Liver (tissue), 3 donors: ENCODE measurements at regions not wholly inside any gene's neighbourhood (a gene's known extent, or its start where the extent isn't known, plus 50 kb on each side); places are given as distances from the start of the nearest gene placed in this dataset.

Source experiments
- ATF3 ChIP-seq: IDR thresholded peaks from 2 replicates; pipeline ENCODE4 v1.6.1; 2016; ENCODE audit warnings: antibody characterized with exemption
- CTCF ChIP-seq: fragments of 150-350 bp; IDR thresholded peaks from 2 replicates; pipeline ENCODE4 v1.5.1; 2017; ENCODE audit warnings: improper control_type of control experiment, low read depth, low read length; ENCODE audit not compliant: missing input control
- REST ChIP-seq: IDR thresholded peaks from 2 replicates; pipeline ENCODE4 v1.6.1; 2016; ENCODE audit warnings: antibody characterized with exemption, mild to moderate bottlenecking
- donor health status: healthy.
- donor health status: healthy.

- TF ChIP-seq CTCF (no peak), REST (no peak), ATF3 (no peak)
Measured at GRCh38 chr16:73389085-73389484, 341.2 kb upstream of the ZFHX3 start.
